A204.1 (cell line): ENCODE measurements at regions not wholly inside any gene's neighbourhood (a gene's known extent, or its start where the extent isn't known, plus 50 kb on each side); places are given as distances from the start of the nearest gene placed in this dataset.

Experiments used
- FAIRE-seq: peaks from 2 replicates; lab custom pipeline; 2012; peaks lifted over from hg19 to GRCh38; lab: Jason Lieb, UNC

- no peak for FAIRE-seq
These were observed 608.0 kb upstream of the PIK3C3 start for GRCh38 chr18:41347057-41347456.

- FAIRE-seq, result no peak
These were observed 611.2 kb upstream of the PIK3C3 start for GRCh38 chr18:41343808-41344207.

- no peak for FAIRE-seq
These were observed 616.7 kb upstream of the PIK3C3 start for GRCh38 chr18:41338341-41338740.

- FAIRE-seq, result peak; percentile 88
These were observed 623.4 kb upstream of the PIK3C3 start for GRCh38 chr18:41331661-41332060.

GRCh38 chr18:41326311-41326710 lies 628.7 kb upstream of the PIK3C3 start:
- no peak for FAIRE-seq

GRCh38 chr18:41324934-41325333 lies 630.1 kb upstream of the PIK3C3 start:
- no peak for FAIRE-seq

- no peak for FAIRE-seq
These were observed 630.8 kb upstream of the PIK3C3 start for GRCh38 chr18:41324020-41324791.

GRCh38 chr18:41323044-41323443 lies 632.0 kb upstream of the PIK3C3 start:
- FAIRE-seq, result no peak

- no peak for FAIRE-seq
These were observed 634.9 kb upstream of the PIK3C3 start for GRCh38 chr18:41320100-41320499.

- FAIRE-seq, result no peak
These were observed 639.9 kb upstream of the PIK3C3 start for GRCh38 chr18:41315134-41315533.

GRCh38 chr18:41311571-41312547 lies 643.2 kb upstream of the PIK3C3 start:
- FAIRE-seq, result no peak

GRCh38 chr18:41297740-41298139 lies 657.3 kb upstream of the PIK3C3 start:
- FAIRE-seq, result no peak

- no peak for FAIRE-seq
These were observed 685.7 kb upstream of the PIK3C3 start for GRCh38 chr18:41269294-41269693.

- FAIRE-seq, result no peak
These were observed 686.8 kb upstream of the PIK3C3 start for GRCh38 chr18:41268271-41268670.

- FAIRE-seq, result no peak
These were observed 688.4 kb upstream of the PIK3C3 start for GRCh38 chr18:41266616-41267015.

GRCh38 chr18:41266204-41266603 lies 688.8 kb upstream of the PIK3C3 start:
- no peak for FAIRE-seq

GRCh38 chr18:41265047-41265446 lies 690.0 kb upstream of the PIK3C3 start:
- FAIRE-seq, result no peak

GRCh38 chr18:41263956-41264355 lies 691.1 kb upstream of the PIK3C3 start:
- no peak for FAIRE-seq

- no peak for FAIRE-seq
These were observed 692.3 kb upstream of the PIK3C3 start for GRCh38 chr18:41262688-41263087.

GRCh38 chr18:41244591-41245037 lies 710.4 kb upstream of the PIK3C3 start:
- no peak for FAIRE-seq

- no peak for FAIRE-seq
These were observed 717.7 kb upstream of the PIK3C3 start for GRCh38 chr18:41237317-41237716.

- FAIRE-seq, result no peak
These were observed 723.4 kb upstream of the PIK3C3 start for GRCh38 chr18:41231681-41232080.

- FAIRE-seq, result no peak
These were observed 727.0 kb upstream of the PIK3C3 start for GRCh38 chr18:41227993-41228392.
